SHP77 (cell line): ENCODE measurements at regions not wholly inside any gene's neighbourhood (a gene's known extent, or its start where the extent isn't known, plus 50 kb on each side); places are given as distances from the start of the nearest gene placed in this dataset.
A peak's percentile ranks its signal among the peaks of the same experiment; 100 is the strongest.
"Not testable (repeated sequence)": the region's sequence is repeated elsewhere in the genome, so short reads cannot be mapped to it uniquely, and the experiment has no call there.

ENCODE experiments used
- DNase-seq, 2 experiments: peaks; one replicate each; lab custom pipeline; 2025; lab: John Stamatoyannopoulos, UW

GRCh38 chr4:159410076-159410777 lies 307.3 kb downstream of the RAPGEF2 start:
- DNase-seq = no peak

DNA sequence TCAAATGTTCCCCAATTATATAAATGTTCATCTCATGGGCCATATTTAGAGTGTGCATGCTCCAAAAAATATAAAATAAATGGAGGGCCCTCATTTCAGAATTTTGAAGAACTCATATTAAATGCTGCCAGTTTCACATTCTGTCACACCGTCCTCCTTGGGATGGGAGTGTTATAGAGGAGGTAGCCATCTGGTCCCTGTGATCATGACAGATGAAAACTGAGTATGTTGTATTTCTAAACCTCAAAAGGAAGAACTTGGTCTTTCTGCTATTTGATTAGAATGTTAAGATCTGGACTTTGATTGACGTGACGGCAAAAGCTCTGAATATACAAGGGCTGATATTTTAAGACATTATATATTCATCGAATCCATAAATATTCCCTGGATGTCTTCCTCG lies 308.0 kb downstream of the RAPGEF2 start:
- no peak for DNase-seq

- peak in 1 of 2 experiments; percentile 19 for DNase-seq
Observed at GRCh38 chr4:159413306-159413943, 310.5 kb downstream of the RAPGEF2 start.

GRCh38 chr4:159414305-159414704 lies 311.4 kb downstream of the RAPGEF2 start:
- no peak for DNase-seq

DNA sequence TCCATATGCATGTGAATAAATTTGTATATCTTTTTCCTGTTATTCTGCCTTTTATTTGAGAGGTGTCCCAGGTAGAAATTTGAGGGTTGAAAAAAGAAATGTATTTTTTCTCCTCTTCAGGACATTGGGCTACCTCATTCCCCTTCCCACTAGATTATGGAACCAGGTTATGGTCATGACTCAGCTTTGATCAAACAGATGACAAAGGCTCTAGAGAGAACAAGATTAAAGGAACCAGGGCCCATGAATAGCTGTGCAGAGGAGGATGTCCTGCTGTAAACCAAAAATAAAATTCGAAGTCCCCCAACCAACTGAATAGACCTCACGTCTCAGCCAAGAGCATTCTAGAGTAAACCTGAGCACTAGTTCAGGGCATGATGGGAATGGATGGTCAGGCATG lies 313.2 kb downstream of the RAPGEF2 start:
- no peak for DNase-seq

GRCh38 chr4:159416996-159417395 lies 314.1 kb downstream of the RAPGEF2 start:
- DNase-seq = no peak

GRCh38 chr4:159420162-159421057 lies 317.5 kb downstream of the RAPGEF2 start:
- no peak for DNase-seq

DNA sequence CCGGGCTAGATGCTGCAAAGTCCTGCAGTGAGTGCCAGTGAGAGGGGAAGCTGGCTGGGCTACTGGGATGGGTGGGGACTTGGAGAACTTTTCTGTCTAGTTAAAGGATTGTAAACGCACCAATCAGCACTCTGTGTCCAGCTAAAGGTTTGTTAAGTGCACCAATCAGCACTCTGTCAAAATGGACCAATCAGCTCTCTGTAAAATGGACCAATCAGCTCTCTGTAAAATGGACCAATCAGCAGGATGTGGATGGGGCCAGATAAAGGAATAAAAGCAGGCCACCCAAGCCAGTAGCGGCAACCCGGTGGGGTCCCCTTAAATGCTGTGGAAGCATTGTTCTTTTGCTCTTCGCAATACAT lies 318.2 kb downstream of the RAPGEF2 start:
- not testable (repeated sequence) for DNase-seq

GRCh38 chr4:159422019-159422418 lies 319.1 kb downstream of the RAPGEF2 start:
- no peak for DNase-seq

DNA sequence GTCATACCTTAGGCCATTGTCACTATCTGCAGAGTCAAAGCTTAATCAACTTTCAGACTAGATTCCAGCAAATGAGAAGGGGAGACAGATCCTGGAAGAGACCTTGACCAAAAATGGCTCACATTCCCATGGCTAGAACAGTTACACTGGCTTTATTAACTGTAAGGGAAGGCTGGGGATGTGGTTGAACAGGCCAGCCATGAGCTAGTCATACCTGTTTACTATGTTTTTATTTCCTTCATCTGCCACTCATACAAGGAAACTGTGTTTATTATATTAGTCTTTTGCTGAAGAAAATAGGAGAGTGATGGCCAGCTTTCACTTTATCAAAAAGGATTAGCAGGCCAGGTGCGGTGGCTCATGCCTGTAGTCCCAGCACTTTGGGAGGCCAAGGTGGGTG lies 319.7 kb downstream of the RAPGEF2 start:
- DNase-seq = no peak

GRCh38 chr4:159425737-159426305 lies 322.9 kb downstream of the RAPGEF2 start:
- no peak for DNase-seq

GRCh38 chr4:159428293-159428692 lies 325.4 kb downstream of the RAPGEF2 start:
- no peak for DNase-seq

DNA sequence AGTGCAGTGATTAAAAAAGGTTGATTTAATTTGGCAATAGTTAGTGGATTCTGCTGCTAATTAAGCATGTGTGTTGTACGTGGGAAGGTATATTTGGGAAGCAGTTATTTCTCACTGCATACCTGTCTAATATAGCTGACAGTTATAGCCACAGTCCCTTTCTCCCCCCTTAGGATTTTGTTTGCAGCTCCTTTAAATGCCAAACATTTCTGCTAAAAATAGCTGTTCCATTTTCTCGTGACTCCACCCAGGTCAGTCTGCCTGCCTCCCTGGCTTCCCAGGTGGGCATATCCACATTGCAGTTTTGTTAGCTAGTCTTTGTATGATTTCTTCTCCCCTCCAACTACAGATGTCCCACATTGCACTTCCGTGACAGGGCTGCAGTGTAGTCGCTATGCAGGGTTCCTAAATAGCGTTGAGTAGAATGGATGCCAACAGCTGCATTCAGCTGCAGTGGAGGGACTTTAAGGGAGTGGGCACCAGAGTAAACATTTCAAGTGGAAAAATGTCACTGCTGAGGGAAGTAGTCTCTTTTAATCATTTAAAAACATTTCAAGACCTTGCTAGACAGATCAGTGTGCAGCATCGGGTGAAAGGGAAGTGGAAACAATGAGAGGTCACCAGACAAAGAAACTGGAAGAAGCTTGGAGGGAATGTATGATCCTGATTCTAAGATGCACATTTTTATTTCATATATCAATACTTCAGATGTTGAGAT lies 326.3 kb downstream of the RAPGEF2 start:
- no peak for DNase-seq

DNA sequence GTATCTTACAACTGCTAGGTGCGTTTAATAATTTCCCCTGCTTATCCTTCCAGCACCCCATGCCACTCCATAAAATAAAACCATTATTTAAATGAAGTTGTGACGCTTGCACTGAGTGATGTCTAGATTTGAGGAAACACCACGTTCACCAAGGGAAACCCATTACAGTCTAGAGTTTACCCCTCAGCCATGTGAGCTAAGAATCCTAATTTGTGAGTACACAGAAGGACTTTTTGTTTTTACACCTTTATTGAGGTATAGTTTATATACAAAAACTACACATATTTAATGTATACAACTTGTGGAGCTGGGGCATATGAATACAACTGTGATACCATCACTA lies 326.8 kb downstream of the RAPGEF2 start:
- no peak for DNase-seq

DNA sequence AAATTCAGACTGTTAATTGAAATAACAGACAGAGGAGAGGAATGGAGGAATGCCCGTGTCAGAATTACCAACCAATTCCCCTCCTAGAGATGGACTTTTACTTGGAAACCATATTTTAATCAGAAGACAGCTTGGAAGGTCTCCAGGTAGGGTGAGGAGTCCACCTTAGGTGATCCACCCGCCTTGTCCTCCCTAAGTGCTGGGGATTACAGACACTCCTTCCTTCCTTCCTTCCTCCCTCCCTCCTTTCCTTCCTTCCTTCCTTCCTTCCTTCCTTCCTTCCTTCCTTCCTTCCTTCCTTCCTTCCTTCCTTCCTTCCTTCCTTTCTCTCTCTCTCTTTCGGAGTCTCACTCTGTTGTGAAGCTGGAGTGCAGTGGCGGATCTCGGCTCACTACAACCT lies 328.0 kb downstream of the RAPGEF2 start:
- no peak for DNase-seq

DNA sequence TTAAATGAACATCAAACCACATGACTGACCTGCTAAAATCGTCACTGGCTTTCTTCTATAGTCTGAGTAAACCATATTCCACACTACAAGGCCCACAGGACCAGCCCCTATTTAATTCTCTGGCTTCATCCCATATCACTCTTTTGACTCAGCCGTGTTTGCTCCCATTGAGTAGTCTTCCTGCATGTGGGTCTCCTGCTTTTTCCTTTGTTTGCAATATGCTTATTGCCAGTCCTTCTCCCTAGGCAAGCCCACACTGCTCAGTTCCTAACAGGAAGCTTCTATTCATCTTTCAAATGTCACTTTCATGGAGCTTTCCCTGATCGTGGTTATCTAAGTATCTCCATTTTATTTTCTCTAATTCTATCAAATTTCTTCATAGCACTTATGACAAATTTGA lies 329.6 kb downstream of the RAPGEF2 start:
- no peak for DNase-seq

GRCh38 chr4:159433337-159433736 lies 330.5 kb downstream of the RAPGEF2 start:
- no peak for DNase-seq

- DNase-seq = no peak
Observed at GRCh38 chr4:159434114-159434870, 331.4 kb downstream of the RAPGEF2 start.

GRCh38 chr4:159434871-159435241 lies 332.0 kb downstream of the RAPGEF2 start:
- DNase-seq = no peak

DNA sequence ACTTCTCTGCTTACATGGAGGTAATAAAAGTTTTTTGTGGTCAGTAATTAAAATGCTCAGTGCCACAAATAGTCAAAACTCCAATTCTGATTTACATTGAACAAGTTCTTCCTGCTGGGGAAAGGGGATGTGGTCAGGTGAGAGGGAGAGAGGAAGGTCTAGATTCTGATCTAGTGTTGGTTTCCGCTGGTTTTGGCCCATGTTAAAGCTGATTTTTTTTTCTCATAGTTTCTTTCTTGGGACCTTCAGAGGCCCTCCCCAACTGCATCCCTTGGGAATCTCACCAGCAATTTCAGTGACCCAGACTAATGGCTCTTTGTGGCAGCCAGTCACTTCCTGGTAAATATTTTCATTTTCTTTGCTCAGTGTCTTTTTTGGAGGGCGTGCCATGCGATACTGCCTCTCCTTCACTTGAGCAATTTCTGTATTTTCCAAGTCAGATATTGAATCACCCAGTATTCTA lies 332.7 kb downstream of the RAPGEF2 start:
- no peak for DNase-seq

GRCh38 chr4:159443975-159444374 lies 341.1 kb downstream of the RAPGEF2 start:
- no peak for DNase-seq
